ENCODE measurements at regions not wholly inside any gene's neighbourhood (a gene's known extent, or its start where the extent isn't known, plus 50 kb on each side); places are given as distances from the start of the nearest gene placed in this dataset.

GRCh38 chr3:95334461-95334860 lies 1271.6 kb downstream of the NSUN3 start:
- H3K4me2 ChIP-seq (replicated peaks; ENCODE audit: low read depth, low read length, poor library complexity, severe bottlenecking): no peak overlapping the region
- no peaks in the 10 kb centered on the region for H3K79me2 ChIP-seq (ENCODE audit: control insufficient read depth, insufficient read depth, low read length)
- H3K4me1 ChIP-seq (ENCODE audit: control insufficient read depth in 2 of 2, insufficient read depth in 2 of 2, low read length in 2 of 2): no peaks in the 10 kb centered on the region
- H3K27ac ChIP-seq (ENCODE audit: low read length in 2 of 2): no peak overlapping the region
- ATAC-seq (ENCODE audit: low read depth): no peak
- H3K4me3 ChIP-seq (ENCODE audit: control extremely low read depth in 1 of 5, extremely low read depth in 1 of 5, insufficient read depth in 1 of 5, low read depth in 2 of 5, low read length in 4 of 5): no peak overlapping the region
- no peaks in the 10 kb centered on the region for H3K27me3 ChIP-seq (replicated peaks in 1 of 4; ENCODE audit: control extremely low read depth in 1 of 4, control insufficient read depth in 3 of 4, insufficient read depth in 4 of 4, low read length in 3 of 4)
- no peaks in the 10 kb centered on the region for H3K36me3 ChIP-seq (replicated peaks in 1 of 2; ENCODE audit: control extremely low read depth in 1 of 2, control insufficient read depth in 1 of 2, extremely low read depth in 1 of 2, insufficient read depth in 2 of 2, low read length in 1 of 2)
- no peaks in the 10 kb centered on the region for H4K20me1 ChIP-seq (ENCODE audit: control insufficient read depth, insufficient read depth, low read length, poor library complexity, severe bottlenecking)
- no peak overlapping the region for H3K9ac ChIP-seq (ENCODE audit: low read length)
- Mint-ChIP-seq H3K4me3 (no peak overlapping the region), H3K27me3 (no peaks in the 10 kb centered on the region), H3K4me1 (no peaks in the 10 kb centered on the region), H3K9me3 (ENCODE audit: insufficient read depth) (peaks cover 3% of the 10 kb centered on the region), H3K27ac (no peak overlapping the region)
- POLR2A ChIA-PET: no interaction called here
- H2AFZ ChIP-seq (ENCODE audit: insufficient read depth, low read depth, low read length, poor library complexity, severe bottlenecking): no peak overlapping the region
- peaks cover 2 to 7% (median 2%) of the 10 kb centered on the region in 3 donors for H3K9me3 ChIP-seq (ENCODE audit: control extremely low read depth in 1 of 3, control insufficient read depth in 2 of 3, insufficient read depth in 1 of 3, low read length in 2 of 3)
- TF ChIP-seq, protein P1, sequence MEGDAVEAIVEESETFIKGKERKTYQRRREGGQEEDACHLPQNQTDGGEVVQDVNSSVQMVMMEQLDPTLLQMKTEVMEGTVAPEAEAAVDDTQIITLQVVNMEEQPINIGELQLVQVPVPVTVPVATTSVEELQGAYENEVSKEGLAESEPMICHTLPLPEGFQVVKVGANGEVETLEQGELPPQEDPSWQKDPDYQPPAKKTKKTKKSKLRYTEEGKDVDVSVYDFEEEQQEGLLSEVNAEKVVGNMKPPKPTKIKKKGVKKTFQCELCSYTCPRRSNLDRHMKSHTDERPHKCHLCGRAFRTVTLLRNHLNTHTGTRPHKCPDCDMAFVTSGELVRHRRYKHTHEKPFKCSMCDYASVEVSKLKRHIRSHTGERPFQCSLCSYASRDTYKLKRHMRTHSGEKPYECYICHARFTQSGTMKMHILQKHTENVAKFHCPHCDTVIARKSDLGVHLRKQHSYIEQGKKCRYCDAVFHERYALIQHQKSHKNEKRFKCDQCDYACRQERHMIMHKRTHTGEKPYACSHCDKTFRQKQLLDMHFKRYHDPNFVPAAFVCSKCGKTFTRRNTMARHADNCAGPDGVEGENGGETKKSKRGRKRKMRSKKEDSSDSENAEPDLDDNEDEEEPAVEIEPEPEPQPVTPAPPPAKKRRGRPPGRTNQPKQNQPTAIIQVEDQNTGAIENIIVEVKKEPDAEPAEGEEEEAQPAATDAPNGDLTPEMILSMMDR (IDR thresholded peaks at IDR 0.05): no peak
- no peak for TF ChIP-seq EZH2 (IDR thresholded peaks at IDR 0.05; ENCODE audit: borderline replicate concordance, insufficient read depth, low read depth, low read length, poor library complexity, severe bottlenecking)
- intact Hi-C loops (cut with micrococcal nuclease): no loop called here
- CTCF ChIA-PET: no interaction called here
- no peak for DNase-seq

DNA sequence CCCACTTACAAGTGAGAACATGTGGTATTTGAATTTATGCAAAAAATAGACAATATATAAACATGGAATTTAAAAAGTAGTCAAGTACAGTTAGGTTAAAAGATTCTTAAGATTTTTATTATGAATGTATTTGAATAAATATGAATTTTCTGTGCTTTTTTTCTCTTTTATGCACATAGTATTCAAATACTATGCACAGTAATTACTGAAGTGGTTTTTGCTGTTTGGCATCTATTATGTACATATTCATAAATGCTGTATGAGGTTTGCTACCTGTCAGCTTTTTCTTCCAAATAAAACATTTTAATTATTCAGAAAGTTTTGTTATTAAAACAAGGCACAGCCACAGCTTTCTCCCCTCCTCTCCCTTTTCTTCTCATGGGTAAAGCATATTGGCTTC lies 1272.7 kb downstream of the NSUN3 start:
- H3K9ac ChIP-seq (ENCODE audit: low read length): no peak overlapping the region
- peaks cover 0 to 2% (median 2%) of the 10 kb centered on the region in 3 donors for H3K9me3 ChIP-seq (ENCODE audit: control extremely low read depth in 1 of 3, control insufficient read depth in 2 of 3, insufficient read depth in 1 of 3, low read length in 2 of 3)
- H3K27ac Mint-ChIP-seq: no peak overlapping the region
- no peaks in the 10 kb centered on the region for H3K4me1 ChIP-seq (ENCODE audit: control insufficient read depth in 2 of 2, insufficient read depth in 2 of 2, low read length in 2 of 2)
- TF ChIP-seq, protein P1 (IDR thresholded peaks at IDR 0.05): no peak
- no peak for TF ChIP-seq EZH2 (IDR thresholded peaks at IDR 0.05; ENCODE audit: borderline replicate concordance, insufficient read depth, low read depth, low read length, poor library complexity, severe bottlenecking)
- ChIA-PET POLR2A (no interaction called here), CTCF (no interaction called here)
- DNase-seq (no peak), ATAC-seq (ENCODE audit: low read depth) (no peak)
- no peaks in the 10 kb centered on the region for H3K27me3 Mint-ChIP-seq
- H3K4me3 ChIP-seq (ENCODE audit: control extremely low read depth in 1 of 5, extremely low read depth in 1 of 5, insufficient read depth in 1 of 5, low read depth in 2 of 5, low read length in 4 of 5): no peak overlapping the region
- H2AFZ ChIP-seq (ENCODE audit: insufficient read depth, low read depth, low read length, poor library complexity, severe bottlenecking): no peak overlapping the region
- H4K20me1 ChIP-seq (ENCODE audit: control insufficient read depth, insufficient read depth, low read length, poor library complexity, severe bottlenecking): no peaks in the 10 kb centered on the region
- H3K79me2 ChIP-seq (ENCODE audit: control insufficient read depth, insufficient read depth, low read length): no peaks in the 10 kb centered on the region
- no peaks in the 10 kb centered on the region for H3K4me1 Mint-ChIP-seq
- H3K36me3 ChIP-seq (replicated peaks in 1 of 2; ENCODE audit: control extremely low read depth in 1 of 2, control insufficient read depth in 1 of 2, extremely low read depth in 1 of 2, insufficient read depth in 2 of 2, low read length in 1 of 2): no peaks in the 10 kb centered on the region
- H3K4me3 Mint-ChIP-seq: no peak overlapping the region
- H3K27me3 ChIP-seq (replicated peaks in 1 of 4; ENCODE audit: control extremely low read depth in 1 of 4, control insufficient read depth in 3 of 4, insufficient read depth in 4 of 4, low read length in 3 of 4): no peaks in the 10 kb centered on the region
- H3K9me3 Mint-ChIP-seq (ENCODE audit: insufficient read depth): peaks cover 5% of the 10 kb centered on the region
- H3K27ac ChIP-seq (ENCODE audit: low read length in 2 of 2): no peak overlapping the region
- intact Hi-C loops (cut with micrococcal nuclease): no loop called here
- no peak overlapping the region for H3K4me2 ChIP-seq (replicated peaks; ENCODE audit: low read depth, low read length, poor library complexity, severe bottlenecking)

Measured in B cell (primary cell).